ENCODE measurements at regions not wholly inside any gene's neighbourhood (a gene's known extent, or its start where the extent isn't known, plus 50 kb on each side); places are given as distances from the start of the nearest gene placed in this dataset.
"Not testable (repeated sequence)": the region's sequence is repeated elsewhere in the genome, so short reads cannot be mapped to it uniquely, and the experiment has no call there.

DNA sequence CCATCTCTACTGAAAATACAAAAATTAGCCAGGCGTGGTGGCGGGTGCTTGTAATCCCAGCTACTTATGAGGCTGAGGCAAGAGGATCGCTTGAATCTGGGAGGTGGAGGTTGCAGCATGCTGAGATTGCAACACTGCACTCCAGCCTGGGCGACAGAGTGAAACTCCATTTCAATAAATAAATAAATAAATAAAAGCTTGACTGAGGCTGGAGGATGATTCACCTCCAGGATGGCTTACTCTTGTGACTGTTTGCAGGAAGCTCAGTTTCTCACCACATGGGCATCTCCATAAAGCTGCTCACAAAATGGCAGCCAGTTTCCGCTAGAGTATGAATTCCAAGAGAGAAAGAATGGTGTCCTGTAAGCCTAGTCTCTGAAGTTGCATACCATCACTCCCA lies 191.7 kb upstream of the EDNRA start:
- intact Hi-C loops (cut with DNase I), result no loop called here
- WGBS, 2 donors, result 94 to 95% methylated on average over 5 of the region's 5 CpGs

DNA sequence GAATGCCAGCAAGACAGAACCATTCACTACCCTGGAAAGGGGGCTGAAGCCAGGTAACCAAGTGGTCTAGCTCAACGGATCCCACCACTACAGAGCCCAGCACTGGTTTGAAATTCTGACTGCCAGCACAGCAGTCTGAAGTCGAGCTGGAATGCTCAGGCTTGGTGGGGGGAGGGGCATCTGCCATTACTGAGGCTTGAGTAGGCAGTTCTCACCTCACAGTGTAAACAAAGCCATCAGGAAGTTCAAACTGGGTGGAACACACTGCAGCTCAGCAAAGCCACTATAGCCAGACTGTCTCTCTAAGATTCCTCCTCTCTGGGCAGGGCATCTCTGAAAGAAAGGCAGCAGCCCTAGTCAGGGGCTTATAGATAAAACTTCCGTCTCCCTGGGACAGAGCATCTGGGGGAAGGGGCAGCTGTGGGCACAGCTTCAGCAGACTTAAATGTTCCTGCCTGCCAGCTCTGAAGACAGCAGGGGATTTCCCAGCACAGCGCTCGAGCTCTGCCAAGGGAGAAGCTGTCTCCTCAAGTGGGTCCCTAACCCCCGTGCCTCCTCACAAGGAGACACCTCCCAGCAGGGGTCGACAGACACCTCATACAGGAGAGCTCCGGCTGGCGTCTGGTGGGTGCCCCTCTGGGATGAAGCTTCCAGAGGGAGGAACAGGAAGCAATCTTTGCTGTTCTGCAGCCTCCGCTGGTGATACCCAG lies 188.1 kb upstream of the EDNRA start:
- WGBS, 2 donors, result 72 to 73% methylated on average over 10 of the region's 10 CpGs

More for the DNA sequence above, 191.7 kb upstream of the EDNRA start:
- no peaks in the 10 kb centered on the region for H3K4me1 ChIP-seq
- no peak overlapping the region for H3K27ac ChIP-seq
- H3K4me3 ChIP-seq, result no peak overlapping the region
- no peaks in the 10 kb centered on the region for H3K36me3 ChIP-seq
- no peak for DNase-seq
- no peaks in the 10 kb centered on the region for H3K9me3 ChIP-seq
- ATAC-seq, result no peak
- TF ChIP-seq, protein P1, sequence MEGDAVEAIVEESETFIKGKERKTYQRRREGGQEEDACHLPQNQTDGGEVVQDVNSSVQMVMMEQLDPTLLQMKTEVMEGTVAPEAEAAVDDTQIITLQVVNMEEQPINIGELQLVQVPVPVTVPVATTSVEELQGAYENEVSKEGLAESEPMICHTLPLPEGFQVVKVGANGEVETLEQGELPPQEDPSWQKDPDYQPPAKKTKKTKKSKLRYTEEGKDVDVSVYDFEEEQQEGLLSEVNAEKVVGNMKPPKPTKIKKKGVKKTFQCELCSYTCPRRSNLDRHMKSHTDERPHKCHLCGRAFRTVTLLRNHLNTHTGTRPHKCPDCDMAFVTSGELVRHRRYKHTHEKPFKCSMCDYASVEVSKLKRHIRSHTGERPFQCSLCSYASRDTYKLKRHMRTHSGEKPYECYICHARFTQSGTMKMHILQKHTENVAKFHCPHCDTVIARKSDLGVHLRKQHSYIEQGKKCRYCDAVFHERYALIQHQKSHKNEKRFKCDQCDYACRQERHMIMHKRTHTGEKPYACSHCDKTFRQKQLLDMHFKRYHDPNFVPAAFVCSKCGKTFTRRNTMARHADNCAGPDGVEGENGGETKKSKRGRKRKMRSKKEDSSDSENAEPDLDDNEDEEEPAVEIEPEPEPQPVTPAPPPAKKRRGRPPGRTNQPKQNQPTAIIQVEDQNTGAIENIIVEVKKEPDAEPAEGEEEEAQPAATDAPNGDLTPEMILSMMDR (IDR thresholded peaks at IDR 0.05), result no peak
- no peaks in the 10 kb centered on the region for H3K27me3 ChIP-seq

DNA sequence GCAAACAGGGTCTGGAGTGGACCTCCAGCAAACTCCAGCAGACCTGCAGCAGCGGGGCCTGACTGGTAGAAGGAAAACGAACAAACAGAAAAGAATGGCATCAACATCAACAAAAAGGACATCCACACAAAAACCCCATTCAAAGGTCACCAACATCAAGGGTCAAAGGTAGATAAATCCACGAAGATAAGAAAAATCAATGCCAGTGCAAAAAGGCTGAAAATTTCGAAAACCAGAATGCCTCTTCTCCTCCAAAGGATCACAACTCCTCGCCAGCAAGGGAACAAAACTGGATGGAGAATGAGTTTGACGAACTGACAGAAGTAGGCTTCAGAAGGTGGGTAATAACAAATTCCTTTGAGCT lies 187.6 kb upstream of the EDNRA start:
- H3K27me3 ChIP-seq; H3K27ac ChIP-seq; DNase-seq; H3K4me1 ChIP-seq; intact Hi-C loops (cut with DNase I); ATAC-seq; H3K36me3 ChIP-seq; H3K4me3 ChIP-seq: not testable (repeated sequence)
- WGBS, 2 donors, result 88 to 91% methylated on average over 6 of the region's 6 CpGs
- H3K9me3 ChIP-seq, result peaks cover 0 to 21% (median 0%) of the 10 kb centered on the region in 11 donors

More for the DNA sequence above, 188.1 kb upstream of the EDNRA start:
- H3K4me3 ChIP-seq; intact Hi-C loops (cut with DNase I); H3K27ac ChIP-seq; H3K27me3 ChIP-seq; ATAC-seq; H3K36me3 ChIP-seq; DNase-seq; H3K4me1 ChIP-seq: not testable (repeated sequence)
- peaks cover 0 to 17% (median 0%) of the 10 kb centered on the region in 11 donors for H3K9me3 ChIP-seq

DNA sequence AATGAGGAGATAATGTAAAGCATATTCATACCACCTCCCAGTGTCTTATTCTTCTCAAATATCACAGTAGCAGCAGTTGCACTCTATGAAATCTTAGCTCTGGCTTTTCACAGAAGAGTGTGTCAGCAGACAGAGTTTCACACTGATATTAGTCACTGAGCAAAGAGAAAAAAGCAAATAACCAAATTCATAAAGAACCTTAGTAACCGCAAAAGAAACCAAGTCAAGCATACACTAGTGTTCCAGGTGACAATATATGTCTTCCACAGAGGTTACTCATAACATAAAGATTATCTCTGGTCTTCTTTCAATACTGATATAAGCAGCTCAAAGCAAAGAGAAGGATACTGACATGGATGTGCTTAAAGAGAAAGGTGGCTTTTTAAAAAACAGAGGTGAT lies 181.7 kb upstream of the EDNRA start:
- no peaks in the 10 kb centered on the region for H3K4me1 ChIP-seq
- H3K36me3 ChIP-seq, result no peaks in the 10 kb centered on the region
- ATAC-seq (no peak), DNase-seq (no peak)
- intact Hi-C loops (cut with DNase I), result no loop called here
- TF ChIP-seq, protein P1 (IDR thresholded peaks at IDR 0.05), result no peak
- H3K27ac ChIP-seq, result no peak overlapping the region
- H3K9me3 ChIP-seq, result peaks cover 0 to 21% (median 0%) of the 10 kb centered on the region in 11 donors
- H3K4me3 ChIP-seq, result no peak overlapping the region
- no peaks in the 10 kb centered on the region for H3K27me3 ChIP-seq
- WGBS, 2 donors, result 93 to 98% methylated on average over 1 of the region's 1 CpG

DNA sequence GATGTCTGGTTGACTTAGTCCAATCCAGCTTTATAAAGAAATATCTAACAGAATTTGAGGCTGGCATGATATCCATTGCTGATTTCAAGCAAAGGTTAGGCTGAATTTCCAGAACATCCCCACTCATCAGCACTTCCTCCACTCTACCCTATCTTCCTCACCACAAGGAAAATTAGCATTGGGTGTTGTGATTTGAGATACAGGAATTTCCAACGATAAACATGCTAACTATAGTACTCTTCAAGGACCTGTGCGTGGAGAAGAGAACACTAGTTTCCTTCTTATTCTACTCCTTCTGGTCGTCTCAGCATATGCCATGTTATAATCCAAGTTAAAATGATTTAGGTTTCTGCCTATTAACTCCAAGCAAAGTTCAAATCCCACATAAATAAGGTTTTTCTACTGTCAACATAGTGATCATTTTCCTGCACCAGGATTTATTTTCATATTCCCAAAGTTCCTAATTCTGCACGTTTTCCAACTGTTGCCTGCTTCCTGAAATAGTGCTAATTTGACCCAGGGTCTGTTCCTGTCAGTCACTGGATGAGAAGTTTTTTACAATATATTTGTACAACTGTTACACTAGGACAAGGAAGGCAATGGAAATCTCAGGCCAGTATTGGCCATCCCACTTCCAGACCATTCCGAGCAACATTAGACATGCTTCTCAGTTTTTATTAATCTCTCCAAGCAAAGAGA lies 177.6 kb upstream of the EDNRA start:
- H3K9me3 ChIP-seq, result no peaks in the 10 kb centered on the region
- WGBS, 2 donors, result 44 to 52% methylated on average over 5 of the region's 5 CpGs
- no peak overlapping the region for H3K4me3 ChIP-seq
- ATAC-seq, result no peak
- intact Hi-C loops (cut with DNase I), result no loop called here
- no peaks in the 10 kb centered on the region for H3K36me3 ChIP-seq
- no peaks in the 10 kb centered on the region for H3K4me1 ChIP-seq
- H3K27ac ChIP-seq, result peak overlapping the region in 1 of 10 donors; percentile 8
- no peak for DNase-seq
- no peaks in the 10 kb centered on the region for H3K27me3 ChIP-seq
- TF ChIP-seq, protein P1 (IDR thresholded peaks at IDR 0.05), result no peak

Data from heart right ventricle (tissue), 16 donors.